IMR-90 (cell line): ENCODE measurements at regions not wholly inside any gene's neighbourhood (a gene's known extent, or its start where the extent isn't known, plus 50 kb on each side); places are given as distances from the start of the nearest gene placed in this dataset.

ENCODE experiments used
- ATAC-seq: fragments of 200-7000 bp; cut with Tn5 transposase; 2 replicates; pipeline ENCODE4 v1.9.1; 2020; ENCODE audit warnings: low read depth, mild to moderate bottlenecking, moderate library complexity
- BruUV-seq: library from RNA; stranded (reverse); fragments of 400-500 nt; replicated peaks from 2 replicates; lab custom pipeline; 2021; lab: Mats Ljungman, UMichigan
- CTCF ChIA-PET: fragments of 300-600 bp; formaldehyde crosslinking; extraction: SDS; loops from one replicate; lab custom pipeline; 2021; ENCODE audit warnings: antibody characterized with exemption; lab: Yijun Ruan, JAX
- POLR2A ChIA-PET: fragments of 300-600 bp; sonication (Branson Sonifier 250); formaldehyde crosslinking; loops from one replicate; lab custom pipeline; 2022; ENCODE audit warnings: antibody characterized with exemption; ENCODE audit not compliant: unreplicated experiment; lab: Charles Lee
- DNase-seq: peaks from one replicate; pipeline ENCODE4 v3.0.0; 2013
- H2AFZ ChIP-seq: replicated peaks from 2 replicates; pipeline ENCODE3; 2013; ENCODE audit warnings: low read length, mild to moderate bottlenecking; ENCODE audit not compliant: poor library complexity
- H2AK5ac ChIP-seq: 2 replicates; pipeline ENCODE4 v1.6.1; 2013; ENCODE audit warnings: low read depth, low read length, inconsistent platforms
- H2AK9ac ChIP-seq: replicated peaks from 2 replicates; pipeline ENCODE3; 2013; ENCODE audit warnings: mild to moderate bottlenecking, low read depth, low read length, moderate library complexity; ENCODE audit not compliant: poor library complexity
- H2BK120ac ChIP-seq: 2 replicates; pipeline ENCODE4 v1.6.1; 2013; ENCODE audit warnings: low read depth, low read length, inconsistent platforms
- H2BK15ac ChIP-seq: 3 replicates; pipeline ENCODE4 v1.6.1; 2013; ENCODE audit warnings: low read depth, low read length, inconsistent platforms
- H2BK20ac ChIP-seq: 2 replicates; pipeline ENCODE4 v1.6.1; 2013; ENCODE audit warnings: low read depth, mild to moderate bottlenecking, inconsistent platforms, low read length, moderate library complexity
- H2BK5ac ChIP-seq: 2 replicates; pipeline ENCODE4 v1.6.1; 2013; ENCODE audit warnings: mild to moderate bottlenecking, low read depth, low read length, inconsistent platforms; ENCODE audit not compliant: poor library complexity, severe bottlenecking
- H3K14ac ChIP-seq: replicated peaks from 2 replicates; pipeline ENCODE4 v1.6.1; 2013; ENCODE audit warnings: low read depth, low read length, inconsistent platforms
- H3K18ac ChIP-seq: 2 replicates; pipeline ENCODE4 v1.6.1; 2013; ENCODE audit warnings: low read depth, low read length, control low read depth
- H3K23ac ChIP-seq: 2 replicates; pipeline ENCODE4 v1.6.1; 2013; ENCODE audit warnings: low read depth, low read length, inconsistent platforms
- H3K27ac ChIP-seq: 2 replicates; pipeline ENCODE4 v1.5.1; 2013; ENCODE audit warnings: mild to moderate bottlenecking, control low read depth, low read length; ENCODE audit not compliant: insufficient read depth
- H3K27me3 ChIP-seq: 2 replicates; pipeline ENCODE4 v1.6.1; 2013; ENCODE audit warnings: low read length; ENCODE audit not compliant: control insufficient read depth, insufficient read depth
- H3K36me3 ChIP-seq: 2 replicates; pipeline ENCODE4 v1.6.1; 2013; ENCODE audit warnings: low read length, mixed read lengths; ENCODE audit not compliant: control insufficient read depth, insufficient read depth
- H3K4ac ChIP-seq: 2 replicates; pipeline ENCODE4 v1.6.1; 2013; ENCODE audit warnings: low read depth, low read length, inconsistent platforms
- H3K4me1 ChIP-seq: 2 replicates; pipeline ENCODE4 v1.6.1; 2013; ENCODE audit warnings: low read length, mixed read lengths; ENCODE audit not compliant: control insufficient read depth, insufficient read depth
- H3K4me2 ChIP-seq: 2 replicates; pipeline ENCODE4 v1.6.1; 2013; ENCODE audit warnings: low read depth, mild to moderate bottlenecking, control low read depth, low read length, moderate library complexity
- H3K4me3 ChIP-seq: 2 replicates; pipeline ENCODE4 v1.5.1; 2013; ENCODE audit warnings: low read depth, mild to moderate bottlenecking, control low read depth, low read length, moderate library complexity; ENCODE audit not compliant: insufficient read depth
- H3K56ac ChIP-seq: 2 replicates; pipeline ENCODE4 v1.6.1; 2013; ENCODE audit warnings: low read length, inconsistent platforms; ENCODE audit not compliant: insufficient read depth; ENCODE audit errors: extremely low read depth
- H3K79me1 ChIP-seq, 2 experiments: 2 replicates each; pipeline ENCODE4 v1.6.1; 2013; ENCODE audit warnings: low read length in 2 of 2, inconsistent platforms in 1 of 2, low read depth in 1 of 2
- H3K9ac ChIP-seq: 2 replicates; pipeline ENCODE4 v1.6.1; 2013; ENCODE audit warnings: low read depth, low read length, control low read depth
- H3K9me1 ChIP-seq: 2 replicates; pipeline ENCODE4 v1.6.1; 2013; ENCODE audit warnings: low read length, inconsistent platforms; ENCODE audit not compliant: insufficient read depth
- H3K9me3 ChIP-seq: 2 replicates; pipeline ENCODE4 v1.6.1; 2013; ENCODE audit warnings: low read length; ENCODE audit not compliant: control insufficient read depth, insufficient read depth
- H4K20me1 ChIP-seq: 2 replicates; pipeline ENCODE4 v1.6.1; 2013; ENCODE audit warnings: low read length, inconsistent platforms; ENCODE audit not compliant: insufficient read depth
- H4K5ac ChIP-seq: 2 replicates; pipeline ENCODE4 v1.6.1; 2013; ENCODE audit warnings: mild to moderate bottlenecking, low read depth, low read length, control low read depth
- H4K8ac ChIP-seq, 2 experiments: 2 replicates each; pipeline ENCODE4 v1.6.1; 2013; ENCODE audit warnings: low read depth in 2 of 2, low read length in 2 of 2, control low read depth in 1 of 2, inconsistent platforms in 1 of 2
- H4K91ac ChIP-seq: 2 replicates; pipeline ENCODE4 v1.6.1; 2013; ENCODE audit warnings: low read depth, low read length, inconsistent platforms; ENCODE audit not compliant: insufficient read depth
- CEBPB ChIP-seq: IDR thresholded peaks from 2 replicates; pipeline ENCODE4 v1.6.1; 2012; ENCODE audit warnings: low read depth, low read length, improper control_type of control experiment
- CHD1 ChIP-seq: IDR thresholded peaks from 2 replicates; pipeline ENCODE4 v1.6.1; 2012; ENCODE audit warnings: low read depth, low read length, improper control_type of control experiment
- MAFK ChIP-seq: IDR thresholded peaks from 2 replicates; pipeline ENCODE4 v1.6.1; 2012; ENCODE audit warnings: low read depth, low read length, improper control_type of control experiment
- MAZ ChIP-seq: IDR thresholded peaks from 2 replicates; pipeline ENCODE4 v1.6.1; 2012; ENCODE audit warnings: low read depth, mild to moderate bottlenecking, low read length, improper control_type of control experiment, moderate library complexity, borderline replicate concordance
- MXI1 ChIP-seq: IDR thresholded peaks from 2 replicates; pipeline ENCODE4 v1.6.1; 2012; ENCODE audit warnings: low read depth, mild to moderate bottlenecking, low read length, moderate library complexity, borderline replicate concordance
- POLR2A ChIP-seq: IDR thresholded peaks from 2 replicates; pipeline ENCODE4 v1.6.1; 2012; ENCODE audit warnings: mild to moderate bottlenecking, low read depth, low read length
- WGBS, 2 experiments: methylation state at CpG; one replicate each; pipeline versions ENCODE4 v1.1.5 to v1.1.7; 2013; ENCODE audit warnings: missing lambda C conversion rate in 2 of 2; ENCODE audit not compliant: insufficient read length in 1 of 2; ENCODE audit errors: extremely low coverage in 2 of 2; 5-methylcytosine and 5-hydroxymethylcytosine counted together
- dilution Hi-C: fragments of 300-500 bp; cut with HindIII; formaldehyde crosslinking; loops from one replicate; pipeline ENCODE4 v1.14.3; 2018; ENCODE audit warnings: low sequenced_read_pairs; ENCODE audit not compliant: unreplicated experiment
- in situ Hi-C: fragments of 300-500 bp; cut with MboI; formaldehyde crosslinking; loops from 3 replicates; pipeline ENCODE4 v1.14.3; 2019; ENCODE audit warnings: low sequenced_read_pairs, inconsistent platforms, mixed read lengths
- intact Hi-C: fragments of 100-400 bp; cut with micrococcal nuclease; formaldehyde crosslinking; loops from 2 replicates; pipeline ENCODE4 v1.10.0; 2022
- TF ChIP-seq, protein P1 (sequence below): conservative IDR thresholded peaks from 2 replicates; pipeline ENCODE4 v1.5.1; 2012; ENCODE audit warnings: mild to moderate bottlenecking, low read depth, low read length, improper control_type of control experiment

DNA sequence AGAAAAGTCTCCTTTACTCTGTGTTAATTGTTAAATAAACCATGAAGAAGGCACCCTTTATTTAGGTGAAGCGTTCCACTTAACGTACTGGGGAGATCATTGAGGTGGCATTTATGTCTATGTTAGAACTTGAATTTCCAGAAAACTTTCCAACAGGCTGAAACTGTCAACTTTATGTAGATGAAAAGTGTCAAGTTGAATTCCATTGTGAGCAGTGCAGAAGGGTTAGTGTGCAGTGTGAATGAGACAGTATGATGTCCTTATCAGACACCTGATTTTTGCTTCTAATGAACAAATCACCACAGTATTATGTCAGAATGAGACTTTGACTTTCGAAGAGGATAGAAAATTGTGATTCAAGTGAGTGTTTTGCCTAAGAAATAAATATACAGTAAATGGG lies 761.6 kb upstream of the SEMA6A start:
- Histone ChIP-seq H3K14ac (no peak overlapping the region), H2BK120ac (no peak overlapping the region), H3K36me3 (no peaks in the 10 kb centered on the region), H4K20me1 (no peaks in the 10 kb centered on the region), H2BK5ac (no peak overlapping the region), H3K4ac (no peak overlapping the region), H3K4me2 (no peak overlapping the region), H2AK9ac (no peak overlapping the region), H2AFZ (no peak overlapping the region), H3K9me3 (no peaks in the 10 kb centered on the region), H2BK20ac (no peak overlapping the region), H2AK5ac (no peak overlapping the region), H3K9me1 (no peaks in the 10 kb centered on the region), H3K79me1 (no peaks in the 10 kb centered on the region), H3K4me1 (no peaks in the 10 kb centered on the region), H2BK15ac (no peak overlapping the region), H3K4me3 (no peak overlapping the region), H3K56ac (no peak overlapping the region), H3K27ac (no peak overlapping the region), H3K23ac (no peak overlapping the region), H4K91ac (no peak overlapping the region), H4K5ac (no peak overlapping the region), H3K9ac (no peak overlapping the region), H3K27me3 (no peaks in the 10 kb centered on the region), H3K18ac (no peak overlapping the region), H4K8ac (no peak overlapping the region)
- CTCF ChIA-PET, result no interaction called here
- POLR2A ChIA-PET, result no interaction called here
- in situ Hi-C loops, result no loop called here
- dilution Hi-C loops, result no loop called here
- intact Hi-C loops, result no loop called here
- WGBS, 2 experiments, result no CpG with 5 or more reads among the region's 3 CpGs
- TF ChIP-seq MXI1, result no peak
- no peak for TF ChIP-seq MAZ
- no peak for TF ChIP-seq CEBPB
- TF ChIP-seq, protein P1, sequence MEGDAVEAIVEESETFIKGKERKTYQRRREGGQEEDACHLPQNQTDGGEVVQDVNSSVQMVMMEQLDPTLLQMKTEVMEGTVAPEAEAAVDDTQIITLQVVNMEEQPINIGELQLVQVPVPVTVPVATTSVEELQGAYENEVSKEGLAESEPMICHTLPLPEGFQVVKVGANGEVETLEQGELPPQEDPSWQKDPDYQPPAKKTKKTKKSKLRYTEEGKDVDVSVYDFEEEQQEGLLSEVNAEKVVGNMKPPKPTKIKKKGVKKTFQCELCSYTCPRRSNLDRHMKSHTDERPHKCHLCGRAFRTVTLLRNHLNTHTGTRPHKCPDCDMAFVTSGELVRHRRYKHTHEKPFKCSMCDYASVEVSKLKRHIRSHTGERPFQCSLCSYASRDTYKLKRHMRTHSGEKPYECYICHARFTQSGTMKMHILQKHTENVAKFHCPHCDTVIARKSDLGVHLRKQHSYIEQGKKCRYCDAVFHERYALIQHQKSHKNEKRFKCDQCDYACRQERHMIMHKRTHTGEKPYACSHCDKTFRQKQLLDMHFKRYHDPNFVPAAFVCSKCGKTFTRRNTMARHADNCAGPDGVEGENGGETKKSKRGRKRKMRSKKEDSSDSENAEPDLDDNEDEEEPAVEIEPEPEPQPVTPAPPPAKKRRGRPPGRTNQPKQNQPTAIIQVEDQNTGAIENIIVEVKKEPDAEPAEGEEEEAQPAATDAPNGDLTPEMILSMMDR, result no peak
- no peak for TF ChIP-seq POLR2A
- no peak for TF ChIP-seq MAFK
- TF ChIP-seq CHD1, result no peak
- BruUV-seq, result no TSS peak
- DNase-seq, result no peak
- ATAC-seq, result no peak
